Activated CD4-positive, alpha-beta T cell treated with anti-CD3 and anti-CD28 coated beads, Interleukin-2, amount 10 ng/mL, durations not matched to agents 7 days and 5 days (primary cell): ENCODE measurements at regions not wholly inside any gene's neighbourhood (a gene's known extent, or its start where the extent isn't known, plus 50 kb on each side); places are given as distances from the start of the nearest gene placed in this dataset.

ENCODE experiments used
- CTCF ChIA-PET: fragments of 350-600 bp; sonication (Branson Sonifier 250); formaldehyde crosslinking; loops from one replicate; lab custom pipeline; 2021; ENCODE audit warnings: antibody characterized with exemption; lab: Charles Lee
- POLR2A ChIA-PET: fragments of 350-600 bp; sonication (Branson Sonifier 250); formaldehyde crosslinking; loops from one replicate; lab custom pipeline; 2021; ENCODE audit warnings: antibody characterized with exemption; lab: Charles Lee
- DNase-seq: peaks from one replicate; pipeline ENCODE4 v3.0.0-alpha.2; 2020
- H3K27ac Mint-ChIP-seq: one replicate; pipeline ENCODE4 v1.8.0; 2021; ENCODE audit warnings: mild to moderate bottlenecking, moderate library complexity, mixed read lengths
- H3K27me3 Mint-ChIP-seq: one replicate; pipeline ENCODE4 v1.8.0; 2021; ENCODE audit warnings: mixed read lengths
- H3K36me3 Mint-ChIP-seq: one replicate; pipeline ENCODE4 v1.8.0; 2021; ENCODE audit warnings: low read depth, mixed read lengths
- H3K4me1 Mint-ChIP-seq: one replicate; pipeline ENCODE4 v1.8.0; 2021; ENCODE audit warnings: mixed read lengths
- H3K4me3 Mint-ChIP-seq: one replicate; pipeline ENCODE4 v1.8.0; 2021; ENCODE audit warnings: mild to moderate bottlenecking, moderate library complexity, mixed read lengths
- H3K9me3 Mint-ChIP-seq: one replicate; pipeline ENCODE4 v1.8.0; 2021; ENCODE audit warnings: mixed read lengths

- POLR2A ChIA-PET, result no interaction called here
- H3K9me3 Mint-ChIP-seq, result no peaks in the 10 kb centered on the region
- no peaks in the 10 kb centered on the region for H3K36me3 Mint-ChIP-seq
- H3K27ac Mint-ChIP-seq, result no peak overlapping the region
- CTCF ChIA-PET, result interaction anchor here (0.7 to 2.0 kb wide), 9 partner anchors 13 to 461 kb away, joined by 3 to 11 read pairs (median 3); no protein-coding TSS in a partner anchor
- H3K4me1 Mint-ChIP-seq, result peaks cover 4% of the 10 kb centered on the region
- peaks cover 12% of the 10 kb centered on the region for H3K27me3 Mint-ChIP-seq
- peak; percentile 16 for DNase-seq
- no peak overlapping the region for H3K4me3 Mint-ChIP-seq
Observed at GRCh38 chr4:153113061-153113837, 91.0 kb upstream of the TRIM2 start.

GRCh38 chr4:153113838-153114105, 90.5 kb upstream of the TRIM2 start:
- Mint-ChIP-seq H3K36me3 (no peaks in the 10 kb centered on the region), H3K4me3 (no peak overlapping the region), H3K9me3 (no peaks in the 10 kb centered on the region), H3K27me3 (peaks cover 9% of the 10 kb centered on the region), H3K27ac (no peak overlapping the region), H3K4me1 (peaks cover 6% of the 10 kb centered on the region)
- POLR2A ChIA-PET, result no interaction called here
- no peak for DNase-seq
- CTCF ChIA-PET, result interaction anchor here (0.7 to 2.0 kb wide), 8 partner anchors 13 to 461 kb away, joined by 3 to 11 read pairs (median 3); no protein-coding TSS in a partner anchor

- peaks cover 5% of the 10 kb centered on the region for H3K27me3 Mint-ChIP-seq
- CTCF ChIA-PET, result interaction anchor here (0.6 to 2.0 kb wide), 9 partner anchors 11 to 459 kb away, joined by 3 to 11 read pairs (median 3); no protein-coding TSS in a partner anchor
- H3K4me1 Mint-ChIP-seq, result peaks cover 8% of the 10 kb centered on the region
- peak overlapping the region; percentile 17 for H3K4me3 Mint-ChIP-seq
- POLR2A ChIA-PET, result no interaction called here
- peak; percentile 68 for DNase-seq
- H3K36me3 Mint-ChIP-seq, result no peaks in the 10 kb centered on the region
- H3K9me3 Mint-ChIP-seq, result no peaks in the 10 kb centered on the region
- H3K27ac Mint-ChIP-seq, result no peak overlapping the region
Observed at GRCh38 chr4:153114771-153115321, 89.4 kb upstream of the TRIM2 start.

- Mint-ChIP-seq H3K27ac (no peak overlapping the region), H3K27me3 (peaks cover 7% of the 10 kb centered on the region), H3K36me3 (no peaks in the 10 kb centered on the region), H3K9me3 (no peaks in the 10 kb centered on the region), H3K4me3 (peak overlapping the region; percentile 52), H3K4me1 (peaks cover 8% of the 10 kb centered on the region)
- ChIA-PET CTCF (interaction anchor here (0.6 to 2.0 kb wide), 11 partner anchors 11 to 735 kb away, joined by 3 to 7 read pairs (median 3); no protein-coding TSS in a partner anchor), POLR2A (interaction anchor here (0.8 kb wide), 1 partner anchor 527 kb away, joined by 3 read pairs; no protein-coding TSS in a partner anchor)
- DNase-seq, result peak; percentile 90
Observed at GRCh38 chr4:153115322-153116290, 88.6 kb upstream of the TRIM2 start.

GRCh38 chr4:153116291-153116680, 88.0 kb upstream of the TRIM2 start:
- no peak for DNase-seq
- Mint-ChIP-seq H3K4me1 (peaks cover 7% of the 10 kb centered on the region), H3K4me3 (peak overlapping the region; percentile 52), H3K27ac (no peak overlapping the region), H3K9me3 (no peaks in the 10 kb centered on the region), H3K36me3 (no peaks in the 10 kb centered on the region), H3K27me3 (peaks cover 7% of the 10 kb centered on the region)
- POLR2A ChIA-PET, result interaction anchor here (0.8 kb wide), 1 partner anchor 527 kb away, joined by 3 read pairs; no protein-coding TSS in a partner anchor
- CTCF ChIA-PET, result interaction anchor here (1.0 to 1.2 kb wide), 4 partner anchors 11 to 30 kb away, joined by 3 to 4 read pairs (median 4); no protein-coding TSS in a partner anchor

GRCh38 chr4:153116801-153117200, 87.4 kb upstream of the TRIM2 start:
- H3K4me1 Mint-ChIP-seq, result peaks cover 7% of the 10 kb centered on the region
- DNase-seq, result no peak
- no peaks in the 10 kb centered on the region for H3K36me3 Mint-ChIP-seq
- no peak overlapping the region for H3K27ac Mint-ChIP-seq
- H3K4me3 Mint-ChIP-seq, result no peak overlapping the region
- ChIA-PET CTCF (interaction anchor here (1.1 to 1.6 kb wide), 3 partner anchors 11 to 31 kb away, joined by 4 read pairs; no protein-coding TSS in a partner anchor), POLR2A (no interaction called here)
- H3K9me3 Mint-ChIP-seq, result no peaks in the 10 kb centered on the region
- H3K27me3 Mint-ChIP-seq, result peaks cover 7% of the 10 kb centered on the region

- no peaks in the 10 kb centered on the region for H3K9me3 Mint-ChIP-seq
- DNase-seq, result no peak
- CTCF ChIA-PET, result interaction anchor here (1.1 to 1.6 kb wide), 2 partner anchors 10 to 32 kb away, joined by 4 read pairs; no protein-coding TSS in a partner anchor
- peaks cover 7% of the 10 kb centered on the region for H3K27me3 Mint-ChIP-seq
- H3K4me3 Mint-ChIP-seq, result no peak overlapping the region
- H3K36me3 Mint-ChIP-seq, result no peaks in the 10 kb centered on the region
- no peak overlapping the region for H3K27ac Mint-ChIP-seq
- POLR2A ChIA-PET, result no interaction called here
- H3K4me1 Mint-ChIP-seq, result peaks cover 7% of the 10 kb centered on the region
Observed at GRCh38 chr4:153117554-153117953, 86.7 kb upstream of the TRIM2 start.

GRCh38 chr4:153119626-153120025, 84.6 kb upstream of the TRIM2 start:
- POLR2A ChIA-PET, result no interaction called here
- H3K4me3 Mint-ChIP-seq, result no peak overlapping the region
- H3K9me3 Mint-ChIP-seq, result no peaks in the 10 kb centered on the region
- no peaks in the 10 kb centered on the region for H3K36me3 Mint-ChIP-seq
- CTCF ChIA-PET, result no interaction called here
- no peak overlapping the region for H3K27ac Mint-ChIP-seq
- DNase-seq, result no peak
- peaks cover 9% of the 10 kb centered on the region for H3K27me3 Mint-ChIP-seq
- peaks cover 7% of the 10 kb centered on the region for H3K4me1 Mint-ChIP-seq

GRCh38 chr4:153120235-153120634, 84.0 kb upstream of the TRIM2 start:
- no peaks in the 10 kb centered on the region for H3K36me3 Mint-ChIP-seq
- CTCF ChIA-PET, result no interaction called here
- POLR2A ChIA-PET, result no interaction called here
- no peak overlapping the region for H3K27ac Mint-ChIP-seq
- no peak overlapping the region for H3K4me3 Mint-ChIP-seq
- peaks cover 11% of the 10 kb centered on the region for H3K27me3 Mint-ChIP-seq
- DNase-seq, result no peak
- H3K4me1 Mint-ChIP-seq, result peaks cover 7% of the 10 kb centered on the region
- no peaks in the 10 kb centered on the region for H3K9me3 Mint-ChIP-seq

GRCh38 chr4:153122855-153123254, 81.4 kb upstream of the TRIM2 start:
- Mint-ChIP-seq H3K36me3 (no peaks in the 10 kb centered on the region), H3K4me1 (peaks cover 12% of the 10 kb centered on the region), H3K27me3 (peaks cover 18% of the 10 kb centered on the region), H3K9me3 (no peaks in the 10 kb centered on the region), H3K4me3 (no peak overlapping the region), H3K27ac (no peak overlapping the region)
- DNase-seq, result no peak
- CTCF ChIA-PET, result no interaction called here
- POLR2A ChIA-PET, result no interaction called here

GRCh38 chr4:153126137-153126536, 78.1 kb upstream of the TRIM2 start:
- DNase-seq, result no peak
- Mint-ChIP-seq H3K27ac (peak overlapping the region; percentile 5), H3K4me3 (no peak overlapping the region), H3K4me1 (peaks cover 7% of the 10 kb centered on the region), H3K27me3 (peaks cover 18% of the 10 kb centered on the region), H3K9me3 (peaks cover 2% of the 10 kb centered on the region), H3K36me3 (no peaks in the 10 kb centered on the region)
- ChIA-PET POLR2A (no interaction called here), CTCF (interaction anchor here (0.6 to 3.7 kb wide), 8 partner anchors 10 to 1204 kb away, joined by 3 to 62 read pairs (median 7); no protein-coding TSS in a partner anchor)
